ENCODE measurements at regions not wholly inside any gene's neighbourhood (a gene's known extent, or its start where the extent isn't known, plus 50 kb on each side); places are given as distances from the start of the nearest gene placed in this dataset.

- H3K4me3 ChIP-seq (ENCODE audit: low read depth, low read length) = no peak overlapping the region
- ChIA-PET CTCF (no interaction called here), POLR2A (no interaction called here)
- peak; percentile 17 for DNase-seq (ENCODE audit: low read depth, low spot score)
- TF ChIP-seq CTCF (IDR thresholded peaks at IDR 0.05; ENCODE audit: insufficient read depth, low read length, missing control alignments) = no peak
Measured at GRCh38 chr3:176687754-176688153, 509.5 kb downstream of the TBL1XR1 start.

- ChIA-PET CTCF (no interaction called here), POLR2A (interaction anchor here (0.6 kb wide), 1 partner anchor 662 kb away, joined by 3 read pairs; no protein-coding TSS in a partner anchor)
- no peak overlapping the region for H3K4me3 ChIP-seq (ENCODE audit: low read depth, low read length)
- no peak for TF ChIP-seq CTCF (IDR thresholded peaks at IDR 0.05; ENCODE audit: insufficient read depth, low read length, missing control alignments)
- DNase-seq (ENCODE audit: low read depth, low spot score) = no peak
Measured at GRCh38 chr3:176683382-176683781, 513.9 kb downstream of the TBL1XR1 start.

- POLR2A ChIA-PET = no interaction called here
- peak; percentile 14 for TF ChIP-seq CTCF (IDR thresholded peaks at IDR 0.05; ENCODE audit: insufficient read depth, low read length, missing control alignments)
- peak; percentile 28 for DNase-seq (ENCODE audit: low read depth, low spot score)
- H3K4me3 ChIP-seq (ENCODE audit: low read depth, low read length) = no peak overlapping the region
- CTCF ChIA-PET = interaction anchor here (0.8 to 4.1 kb wide), 12 partner anchors 10 to 1721 kb away, joined by 3 to 33 read pairs (median 4); no protein-coding TSS in a partner anchor
Measured at GRCh38 chr3:176663837-176664831, 533.1 kb downstream of the TBL1XR1 start.

- ChIA-PET CTCF (interaction anchor here (0.6 to 4.1 kb wide), 8 partner anchors 10 to 275 kb away, joined by 3 to 33 read pairs (median 10); no protein-coding TSS in a partner anchor), POLR2A (no interaction called here)
- DNase-seq (ENCODE audit: low read depth, low spot score) = no peak
- no peak overlapping the region for H3K4me3 ChIP-seq (ENCODE audit: low read depth, low read length)
- TF ChIP-seq CTCF (IDR thresholded peaks at IDR 0.05; ENCODE audit: insufficient read depth, low read length, missing control alignments) = no peak
Measured at GRCh38 chr3:176663387-176663786, 533.9 kb downstream of the TBL1XR1 start.

- no peak for DNase-seq (ENCODE audit: low read depth, low spot score)
- ChIA-PET CTCF (no interaction called here), POLR2A (no interaction called here)
- H3K4me3 ChIP-seq (ENCODE audit: low read depth, low read length) = no peak overlapping the region
- TF ChIP-seq CTCF (IDR thresholded peaks at IDR 0.05; ENCODE audit: insufficient read depth, low read length, missing control alignments) = no peak
Measured at GRCh38 chr3:176661432-176661964, 535.8 kb downstream of the TBL1XR1 start.

GRCh38 chr3:176655404-176656094 lies 541.7 kb downstream of the TBL1XR1 start:
- POLR2A ChIA-PET = no interaction called here
- TF ChIP-seq CTCF (IDR thresholded peaks at IDR 0.05; ENCODE audit: insufficient read depth, low read length, missing control alignments) = no peak
- DNase-seq (ENCODE audit: low read depth, low spot score) = no peak
- CTCF ChIA-PET = no interaction called here
- no peak overlapping the region for H3K4me3 ChIP-seq (ENCODE audit: low read depth, low read length)

Data from AG04449 (cell line).